ENCODE measurements at regions not wholly inside any gene's neighbourhood (a gene's known extent, or its start where the extent isn't known, plus 50 kb on each side); places are given as distances from the start of the nearest gene placed in this dataset.
"Not testable (repeated sequence)": the region's sequence is repeated elsewhere in the genome, so short reads cannot be mapped to it uniquely, and the experiment has no call there.

- DNase-seq: no peak
Observed at GRCh38 chr9:2356041-2356790, 265.4 kb upstream of the VLDLR start.

- DNase-seq: no peak
Observed at GRCh38 chr9:2359891-2360471, 261.6 kb upstream of the VLDLR start.

GRCh38 chr9:2362150-2362549, 259.4 kb upstream of the VLDLR start:
- no peak for DNase-seq

GRCh38 chr9:2363138-2363745, 258.3 kb upstream of the VLDLR start:
- no peak for DNase-seq

- no peak for DNase-seq
Observed at GRCh38 chr9:2363781-2364180, 257.8 kb upstream of the VLDLR start.

GRCh38 chr9:2367970-2368369, 253.6 kb upstream of the VLDLR start:
- no peak for DNase-seq

- DNase-seq: no peak
Observed at GRCh38 chr9:2373648-2374047, 247.9 kb upstream of the VLDLR start.

GRCh38 chr9:2375114-2375513, 246.5 kb upstream of the VLDLR start:
- DNase-seq: no peak

GRCh38 chr9:2377117-2377516, 244.5 kb upstream of the VLDLR start:
- DNase-seq: no peak

GRCh38 chr9:2377834-2378233, 243.8 kb upstream of the VLDLR start:
- no peak for DNase-seq

GRCh38 chr9:2378266-2378665, 243.3 kb upstream of the VLDLR start:
- no peak for DNase-seq

- no peak for DNase-seq
Observed at GRCh38 chr9:2378816-2379215, 242.8 kb upstream of the VLDLR start.

- DNase-seq: no peak
Observed at GRCh38 chr9:2384741-2385140, 236.8 kb upstream of the VLDLR start.

- no peak for DNase-seq
Observed at GRCh38 chr9:2385746-2386145, 235.8 kb upstream of the VLDLR start.

- no peak for DNase-seq
Observed at GRCh38 chr9:2386566-2386965, 235.0 kb upstream of the VLDLR start.

- no peak for DNase-seq
Observed at GRCh38 chr9:2387166-2387565, 234.4 kb upstream of the VLDLR start.

- DNase-seq: no peak
Observed at GRCh38 chr9:2389404-2389803, 232.2 kb upstream of the VLDLR start.

- no peak for DNase-seq
Observed at GRCh38 chr9:2390028-2390427, 231.6 kb upstream of the VLDLR start.

- not testable (repeated sequence) for DNase-seq
Observed at GRCh38 chr9:2391509-2392132, 230.0 kb upstream of the VLDLR start.

GRCh38 chr9:2394087-2394741, 227.4 kb upstream of the VLDLR start:
- not testable (repeated sequence) for DNase-seq

GRCh38 chr9:2395814-2396612, 225.6 kb upstream of the VLDLR start:
- no peak for DNase-seq

GRCh38 chr9:2396622-2397285, 224.8 kb upstream of the VLDLR start:
- no peak for DNase-seq
